ENCODE measurements at regions not wholly inside any gene's neighbourhood (a gene's known extent, or its start where the extent isn't known, plus 50 kb on each side); places are given as distances from the start of the nearest gene placed in this dataset.

- no peak overlapping the region for H3K27ac ChIP-seq
- H3K4me3 ChIP-seq = no peak overlapping the region
- H3K27me3 ChIP-seq = no peaks in the 10 kb centered on the region
- no peak for TF ChIP-seq POLR2A (IDR thresholded peaks at IDR 0.05)
- TF ChIP-seq EP300 (IDR thresholded peaks at IDR 0.05) = no peak
- no peak for TF ChIP-seq CTCF (IDR thresholded peaks at IDR 0.05)
- 81 to 88% (median 82%) methylated on average over 1 of the region's 1 CpG for WGBS, 3 donors
- no peak for DNase-seq
- H3K9me3 ChIP-seq = no peaks in the 10 kb centered on the region
- intact Hi-C loops (cut with DNase I) = no loop called here
- H3K36me3 ChIP-seq = no peaks in the 10 kb centered on the region
- peaks cover 7% of the 10 kb centered on the region for H3K4me1 ChIP-seq (ENCODE audit: insufficient read depth)
These were observed 613.6 kb upstream of the KLF4 start for GRCh38 chr9:108103046-108103693.

- Histone ChIP-seq H3K27me3 (no peaks in the 10 kb centered on the region), H3K27ac (no peak overlapping the region), H3K4me1 (ENCODE audit: insufficient read depth) (peaks cover 7% of the 10 kb centered on the region), H3K9me3 (no peaks in the 10 kb centered on the region), H3K36me3 (no peaks in the 10 kb centered on the region), H3K4me3 (no peak overlapping the region)
- intact Hi-C loops (cut with DNase I) = no loop called here
- 24 to 51% (median 34%) methylated on average over 1 of the region's 1 CpG for WGBS, 3 donors
- TF ChIP-seq CTCF (IDR thresholded peaks at IDR 0.05) (no peak), POLR2A (IDR thresholded peaks at IDR 0.05) (no peak), EP300 (IDR thresholded peaks at IDR 0.05) (no peak)
- DNase-seq = no peak
These were observed 611.8 kb upstream of the KLF4 start for GRCh38 chr9:108101410-108101809.

- H3K4me1 ChIP-seq (ENCODE audit: insufficient read depth) = peaks cover 7% of the 10 kb centered on the region
- H3K36me3 ChIP-seq = no peaks in the 10 kb centered on the region
- TF ChIP-seq EP300 (IDR thresholded peaks at IDR 0.05) (no peak), CTCF (IDR thresholded peaks at IDR 0.05) (no peak), POLR2A (IDR thresholded peaks at IDR 0.05) (no peak)
- intact Hi-C loops (cut with DNase I) = no loop called here
- 48 to 54% (median 52%) methylated on average over 6 of the region's 6 CpGs for WGBS, 3 donors
- H3K9me3 ChIP-seq = no peaks in the 10 kb centered on the region
- DNase-seq = no peak
- no peaks in the 10 kb centered on the region for H3K27me3 ChIP-seq
- no peak overlapping the region for H3K27ac ChIP-seq
- H3K4me3 ChIP-seq = no peak overlapping the region
These were observed 611.0 kb upstream of the KLF4 start for GRCh38 chr9:108100571-108100970.

GRCh38 chr9:108099854-108100253 lies 610.3 kb upstream of the KLF4 start:
- peaks cover 7% of the 10 kb centered on the region for H3K4me1 ChIP-seq (ENCODE audit: insufficient read depth)
- no peaks in the 10 kb centered on the region for H3K9me3 ChIP-seq
- intact Hi-C loops (cut with DNase I) = no loop called here
- H3K27ac ChIP-seq = no peak overlapping the region
- WGBS, 3 donors = 86 to 94% (median 92%) methylated on average over 3 of the region's 3 CpGs
- H3K36me3 ChIP-seq = no peaks in the 10 kb centered on the region
- DNase-seq = no peak
- no peaks in the 10 kb centered on the region for H3K27me3 ChIP-seq
- no peak for TF ChIP-seq EP300 (IDR thresholded peaks at IDR 0.05)
- no peak for TF ChIP-seq POLR2A (IDR thresholded peaks at IDR 0.05)
- no peak for TF ChIP-seq CTCF (IDR thresholded peaks at IDR 0.05)
- no peak overlapping the region for H3K4me3 ChIP-seq
